H1 (cell line): ENCODE measurements at regions not wholly inside any gene's neighbourhood (a gene's known extent, or its start where the extent isn't known, plus 50 kb on each side); places are given as distances from the start of the nearest gene placed in this dataset.

Experiments used
- CTCF ChIA-PET: fragments of 300-600 bp; sonication (Branson Sonifier 250); formaldehyde crosslinking; loops from one replicate; lab custom pipeline; 2021; ENCODE audit not compliant: partially characterized antibody; lab: Charles Lee
- POLR2A ChIA-PET: fragments of 300-600 bp; sonication (Branson Sonifier 250); formaldehyde crosslinking; loops from one replicate; lab custom pipeline; 2021; ENCODE audit warnings: inconsistent platforms; ENCODE audit not compliant: partially characterized antibody; lab: Charles Lee
- DNase-seq, 2 experiments: peaks; one replicate each; pipeline versions ENCODE4 v3.0.0 to v3.0.0-alpha.2; 2010 to 2022; ENCODE audit warnings: low spot score in 2 of 2, low read depth in 1 of 2, mixed read lengths in 1 of 2
- FAIRE-seq: peaks from 2 replicates; lab custom pipeline; 2011; peaks lifted over from hg19 to GRCh38; lab: Jason Lieb, UNC
- H2AFZ ChIP-seq: 2 replicates; pipeline ENCODE4 v1.8.1; 2012; ENCODE audit warnings: low read length, inconsistent platforms
- H2AK5ac ChIP-seq: 2 replicates; pipeline ENCODE4 v1.6.1; 2013; ENCODE audit warnings: low read depth, low read length
- H2BK120ac ChIP-seq: replicated peaks from 2 replicates; pipeline ENCODE3; 2013; ENCODE audit warnings: low read depth, low read length, inconsistent platforms
- H2BK12ac ChIP-seq: 2 replicates; pipeline ENCODE4 v1.6.1; 2013; ENCODE audit warnings: low read depth, low read length
- H2BK15ac ChIP-seq: 2 replicates; pipeline ENCODE4 v1.6.1; 2013; ENCODE audit warnings: low read length
- H2BK20ac ChIP-seq: 2 replicates; pipeline ENCODE4 v1.6.1; 2013; ENCODE audit warnings: low read length
- H2BK5ac ChIP-seq: 2 replicates; pipeline ENCODE4 v1.6.1; 2013; ENCODE audit warnings: low read depth, low read length
- H3K14ac ChIP-seq: 2 replicates; pipeline ENCODE4 v1.6.1; 2013; ENCODE audit warnings: inconsistent platforms; ENCODE audit not compliant: insufficient read length
- H3K18ac ChIP-seq: 2 replicates; pipeline ENCODE4 v1.6.1; 2013; ENCODE audit warnings: low read length; ENCODE audit errors: extremely low read depth
- H3K23ac ChIP-seq: 2 replicates; pipeline ENCODE4 v1.6.1; 2013; ENCODE audit warnings: inconsistent platforms; ENCODE audit not compliant: insufficient read length
- H3K23me2 ChIP-seq: 2 replicates; pipeline ENCODE4 v1.6.1; 2013; ENCODE audit warnings: low read depth, low read length
- H3K27ac ChIP-seq: 2 replicates; pipeline ENCODE4 v1.6.1; 2011; ENCODE audit warnings: low read depth, low read length, inconsistent platforms
- H3K27me3 ChIP-seq, 4 experiments: replicated peaks in 1 of 4; 1 replicate in 1 of 4; 2 replicates in 3 of 4; pipeline versions ENCODE4 v1.6.1 to v1.8.1; 2011 to 2013; ENCODE audit warnings: low read length in 3 of 4, mild to moderate bottlenecking in 3 of 4, inconsistent platforms in 2 of 4, mixed read lengths in 2 of 4, moderate library complexity in 1 of 4; ENCODE audit not compliant: control insufficient read depth in 3 of 4, insufficient read depth in 3 of 4; ENCODE audit errors: extremely low read depth in 1 of 4
- H3K36me3 ChIP-seq, 4 experiments: 2 replicates each; pipeline versions ENCODE4 v1.6.1 to v1.8.1; 2011 to 2013; ENCODE audit warnings: mild to moderate bottlenecking in 4 of 4, low read length in 3 of 4, moderate library complexity in 2 of 4, control low read depth in 1 of 4, inconsistent platforms in 1 of 4; ENCODE audit not compliant: insufficient read depth in 4 of 4, control insufficient read depth in 2 of 4
- H3K4ac ChIP-seq: replicated peaks from 2 replicates; pipeline ENCODE3; 2013; ENCODE audit warnings: low read length, low read depth, mixed read lengths, inconsistent platforms; ENCODE audit not compliant: insufficient read length
- H3K4me1 ChIP-seq, 4 experiments: replicated peaks in 1 of 4; 1 replicate in 1 of 4; 2 replicates in 3 of 4; pipeline versions ENCODE4 v1.6.1 to v1.8.1; 2011 to 2013; ENCODE audit warnings: low read length in 3 of 4, inconsistent platforms in 2 of 4, mixed read lengths in 1 of 4; ENCODE audit not compliant: insufficient read depth in 4 of 4, control insufficient read depth in 3 of 4
- H3K4me2 ChIP-seq, 2 experiments: 2 replicates each; pipeline versions ENCODE4 v1.6.1 to v1.8.1; 2011 to 2013; ENCODE audit warnings: low read depth in 2 of 2, low read length in 2 of 2, control low read depth in 1 of 2, inconsistent platforms in 1 of 2, mild to moderate bottlenecking in 1 of 2; ENCODE audit not compliant: insufficient read depth in 1 of 2
- H3K4me3 ChIP-seq, 4 experiments: fragments of 200-600, 300-600 bp in 1 of 4; sonication (generic), shearing (Covaris generic), sonication (Bioruptor Twin) in 1 of 4; 2 replicates each; pipeline versions ENCODE4 v1.5.1 to v1.8.1; 2011 to 2016; ENCODE audit warnings: low read length in 4 of 4, low read depth in 3 of 4, control low read depth in 2 of 4, inconsistent platforms in 2 of 4, mild to moderate bottlenecking in 2 of 4, mixed read lengths in 1 of 4, moderate library complexity in 1 of 4; ENCODE audit not compliant: insufficient read depth in 2 of 4; ENCODE audit errors: extremely low read depth in 1 of 4
- H3K56ac ChIP-seq: replicated peaks from 2 replicates; pipeline ENCODE3; 2013; ENCODE audit warnings: low read depth, mild to moderate bottlenecking, mixed read lengths, low read length, inconsistent platforms; ENCODE audit not compliant: insufficient read length
- H3K79me1 ChIP-seq: 2 replicates; pipeline ENCODE4 v1.6.1; 2013; ENCODE audit warnings: low read depth, low read length, control low read depth
- H3K79me2 ChIP-seq, 2 experiments: 2 replicates each; pipeline versions ENCODE4 v1.6.1 to v1.8.1; 2012 to 2013; ENCODE audit warnings: low read length in 2 of 2, mild to moderate bottlenecking in 2 of 2, inconsistent platforms in 1 of 2; ENCODE audit not compliant: insufficient read depth in 2 of 2, control insufficient read depth in 1 of 2
- H3K9ac ChIP-seq, 4 experiments: replicated peaks in 1 of 4; 1 replicate in 1 of 4; 2 replicates in 3 of 4; pipeline versions ENCODE4 v1.6.1 to v1.8.1; 2011 to 2013; ENCODE audit warnings: low read depth in 3 of 4, low read length in 3 of 4, control low read depth in 2 of 4, mild to moderate bottlenecking in 2 of 4, moderate library complexity in 2 of 4, inconsistent platforms in 1 of 4; ENCODE audit errors: extremely low read depth in 1 of 4
- H3K9me3 ChIP-seq, 2 experiments: 2 replicates each; pipeline versions ENCODE4 v1.6.1 to v1.8.1; 2012 to 2013; ENCODE audit warnings: mild to moderate bottlenecking in 2 of 2, moderate library complexity in 2 of 2, control low read depth in 1 of 2, inconsistent platforms in 1 of 2, low read depth in 1 of 2, low read length in 1 of 2, mixed read lengths in 1 of 2; ENCODE audit not compliant: insufficient read depth in 2 of 2
- H4K20me1 ChIP-seq, 2 experiments: replicated peaks in 1 of 2; 2 replicates each; pipeline versions ENCODE3 to v1.8.1; 2011 to 2013; ENCODE audit warnings: inconsistent platforms in 2 of 2, low read length in 2 of 2, mild to moderate bottlenecking in 1 of 2; ENCODE audit not compliant: insufficient read depth in 2 of 2, control insufficient read depth in 1 of 2
- H4K5ac ChIP-seq: 2 replicates; pipeline ENCODE4 v1.6.1; 2013; ENCODE audit warnings: low read length, low read depth, mixed read lengths, inconsistent platforms; ENCODE audit not compliant: insufficient read length
- H4K8ac ChIP-seq: 2 replicates; pipeline ENCODE4 v1.8.0; 2013; ENCODE audit warnings: mild to moderate bottlenecking, moderate library complexity, low read length, inconsistent platforms; ENCODE audit not compliant: insufficient read depth; ENCODE audit errors: extremely low read depth
- H4K91ac ChIP-seq: replicated peaks from 2 replicates; pipeline ENCODE3; 2013; ENCODE audit warnings: low read length, mixed read lengths, inconsistent platforms; ENCODE audit not compliant: insufficient read length
- BACH1 ChIP-seq: IDR thresholded peaks from 2 replicates; pipeline ENCODE4 v1.6.1; 2012; ENCODE audit warnings: low read length, improper control_type of control experiment
- BRCA1 ChIP-seq: IDR thresholded peaks from 2 replicates; pipeline ENCODE4 v1.6.1; 2012; ENCODE audit warnings: low read depth, low read length, improper control_type of control experiment
- CTCF ChIP-seq, 3 experiments: IDR thresholded peaks; 1 replicate in 2 of 3; 2 replicates in 1 of 3; pipeline versions ENCODE4 v1.5.1 to v1.6.1; 2011; ENCODE audit warnings: low read length in 3 of 3, mild to moderate bottlenecking in 3 of 3, inconsistent platforms in 2 of 3, low read depth in 1 of 3, moderate library complexity in 1 of 3; ENCODE audit not compliant: insufficient read depth in 1 of 3; ENCODE audit errors: control extremely low read depth in 1 of 3
- EZH2 ChIP-seq: fragments of 200-600 bp; sonication (generic); IDR thresholded peaks from 2 replicates; pipeline ENCODE4 v1.7.1; 2012; ENCODE audit warnings: low read depth, mild to moderate bottlenecking, moderate library complexity, low read length, inconsistent platforms; ENCODE audit not compliant: severe bottlenecking
- JUN ChIP-seq: IDR thresholded peaks from 2 replicates; pipeline ENCODE4 v1.6.1; 2011; ENCODE audit warnings: low read depth, mild to moderate bottlenecking, improper control_type of control experiment, low read length
- MAX ChIP-seq: IDR thresholded peaks from 2 replicates; pipeline ENCODE4 v1.6.1; 2012; ENCODE audit warnings: inconsistent platforms
- NANOG ChIP-seq: IDR thresholded peaks from 2 replicates; pipeline ENCODE4 v1.6.1; 2011; ENCODE audit warnings: low read length, low read depth, mild to moderate bottlenecking, inconsistent platforms; ENCODE audit not compliant: insufficient read depth, poor library complexity, severe bottlenecking
- RXRA ChIP-seq: IDR thresholded peaks from 2 replicates; pipeline ENCODE4 v1.6.1; 2011; ENCODE audit warnings: low read depth, mild to moderate bottlenecking, low read length, moderate library complexity; ENCODE audit not compliant: insufficient read depth
- SP4 ChIP-seq: IDR thresholded peaks from 2 replicates; pipeline ENCODE4 v1.6.1; 2012; ENCODE audit warnings: low read length, inconsistent platforms
- TAF1 ChIP-seq: IDR thresholded peaks from 2 replicates; pipeline ENCODE4 v1.6.1; 2011; ENCODE audit warnings: mild to moderate bottlenecking, low read depth, low read length
- TBP ChIP-seq: IDR thresholded peaks from 2 replicates; pipeline ENCODE4 v1.6.1; 2011; ENCODE audit warnings: low read depth, low read length, improper control_type of control experiment
- ZNF274 ChIP-seq: IDR thresholded peaks from 2 replicates; pipeline ENCODE4 v1.7.0; 2012; ENCODE audit warnings: low read length, borderline replicate concordance; ENCODE audit errors: extremely low read depth
- WGBS, 2 experiments: shearing (Covaris generic) in 1 of 2; methylation state at CpG; one replicate each; pipeline versions ENCODE4 v1.1.6 to v1.1.7; 2013 to 2015; ENCODE audit warnings: low lambda C conversion rate in 2 of 2, mixed read lengths in 2 of 2, inconsistent platforms in 1 of 2, low coverage in 1 of 2, missing lambda C conversion rate in 1 of 2; ENCODE audit not compliant: insufficient replicate concordance in 2 of 2, insufficient coverage in 1 of 2, insufficient read length in 1 of 2; ENCODE audit errors: extremely low coverage in 1 of 2, missing lambda C conversion rate in 1 of 2; 5-methylcytosine and 5-hydroxymethylcytosine counted together

- peaks cover 0 to 6% (median 2%) of the 10 kb centered on the region in 4 experiments; a peak in 3 of 7 replicates for H3K4me1 ChIP-seq
- H2AFZ ChIP-seq, result no peak overlapping the region
- CTCF ChIA-PET, result interaction anchor here (0.6 to 1.0 kb wide), 4 partner anchors 35 to 1917 kb away, joined by 3 read pairs; no protein-coding TSS in a partner anchor
- H3K14ac ChIP-seq, result no peak overlapping the region
- no peak overlapping the region for H4K8ac ChIP-seq
- no peak overlapping the region for H3K27ac ChIP-seq
- H3K36me3 ChIP-seq, result no peaks in the 10 kb centered on the region
- H3K79me1 ChIP-seq, result no peaks in the 10 kb centered on the region
- POLR2A ChIA-PET, result no interaction called here
- peak overlapping the region; percentile 48 for H4K91ac ChIP-seq
- 0 out of 2 replicates have a peak overlapping the region, but pooled peaks have one; percentile 44 for H2AK5ac ChIP-seq
- 0 out of 2 replicates have a peak overlapping the region, but pooled peaks have one; percentile 17 for H2BK12ac ChIP-seq
- no peak overlapping the region for H3K4me2 ChIP-seq
- H3K4ac ChIP-seq, result no peak overlapping the region
- WGBS, 2 experiments, result 85% methylated on average over 5 of the region's 5 CpGs; no CpG with 5 or more reads in 1 of the 2 experiments
- no peak overlapping the region for H3K56ac ChIP-seq
- no peak for DNase-seq
- H2BK20ac ChIP-seq, result 0 out of 2 replicates have a peak overlapping the region, but pooled peaks have one; percentile 3
- FAIRE-seq, result no peak
- H3K9ac ChIP-seq, result no peak overlapping the region
- peaks cover 5 to 6% of the 10 kb centered on the region in 2 experiments for H3K9me3 ChIP-seq
- H2BK15ac ChIP-seq, result no peak overlapping the region
- H4K5ac ChIP-seq, result no peak overlapping the region
- no peak overlapping the region for H2BK5ac ChIP-seq
- no peaks in the 10 kb centered on the region for H3K23me2 ChIP-seq
- no peak overlapping the region for H3K4me3 ChIP-seq
- H4K20me1 ChIP-seq, result no peaks in the 10 kb centered on the region
- no peak overlapping the region for H2BK120ac ChIP-seq
- H3K23ac ChIP-seq, result no peak overlapping the region
- peak overlapping the region; percentile 4; the same call in 1 of the 2 replicates for H3K18ac ChIP-seq
- no peaks in the 10 kb centered on the region for H3K27me3 ChIP-seq
- no peaks in the 10 kb centered on the region for H3K79me2 ChIP-seq
- TF ChIP-seq JUN (no peak), SP4 (no peak), NANOG (no peak), EZH2 (no peak), TAF1 (no peak), MAX (no peak), TBP (no peak), BRCA1 (no peak), CTCF (IDR thresholded peaks at IDR 0.05; ENCODE audit: control extremely low read depth in 1 of 3, insufficient read depth in 1 of 3, low read depth in 1 of 3, low read length in 3 of 3) (no peak), BACH1 (no peak), RXRA (no peak), ZNF274 (no peak)
Observed at GRCh38 chr2:62363166-62363565, 142.8 kb downstream of the TMEM17 start.
